HCT116 (cell line): ENCODE measurements at regions not wholly inside any gene's neighbourhood (a gene's known extent, or its start where the extent isn't known, plus 50 kb on each side); places are given as distances from the start of the nearest gene placed in this dataset.

Experiments used
- ATAC-seq: fragments of 200-7000 bp; cut with Tn5 transposase; 2 replicates; pipeline ENCODE4 v1.9.1; 2020; ENCODE audit warnings: mild to moderate bottlenecking, moderate library complexity
- BruUV-seq: library from RNA; stranded (reverse); fragments of 400-500 nt; replicated peaks from 2 replicates; lab custom pipeline; 2021; lab: Mats Ljungman, UMichigan
- CTCF ChIA-PET: fragments of 300-600 bp; sonication (Branson Sonifier 250); formaldehyde crosslinking; loops from one replicate; lab custom pipeline; 2021; ENCODE audit warnings: antibody characterized with exemption; lab: Charles Lee
- POLR2A ChIA-PET: fragments of 300-600, 350-600 bp; sonication (Branson Sonifier 250); formaldehyde crosslinking; loops from one replicate; lab custom pipeline; 2021; ENCODE audit warnings: antibody characterized with exemption; lab: Charles Lee
- RAD21 ChIA-PET, 2 experiments: fragments of 300-600 bp; sonication (Branson Sonifier 250); formaldehyde crosslinking; loops; one replicate each; lab custom pipeline; 2023; ENCODE audit warnings: low total read pairs in 2 of 2; ENCODE audit not compliant: uncharacterized antibody in 2 of 2, unreplicated experiment in 2 of 2, low non-redundant PET in 1 of 2; lab: Charles Lee
- DNase-seq: peaks from one replicate; pipeline ENCODE4 v3.0.0-alpha.2; 2010; ENCODE audit warnings: low read depth, low spot score
- H2AFZ ChIP-seq: fragments of 200-600 bp; shearing (Covaris generic), sonication (generic); 2 replicates; pipeline ENCODE4 v1.6.1; 2017; ENCODE audit warnings: low read depth, mixed run types, mixed read lengths, antibody characterized with exemption, low read length; ENCODE audit not compliant: poor library complexity, severe bottlenecking
- H3K27ac ChIP-seq: 2 replicates; pipeline ENCODE4 v1.5.1; 2012; ENCODE audit warnings: low read depth, low read length
- H3K27me3 ChIP-seq: fragments of 200-600 bp; sonication (generic); 2 replicates; pipeline ENCODE4 v1.6.1; 2016; ENCODE audit warnings: mixed run types, low read length, mixed read lengths; ENCODE audit not compliant: insufficient read depth
- H3K36me3 ChIP-seq, 2 experiments: fragments of 200-500 bp in 1 of 2; fragments of 200-600 bp in 1 of 2; sonication (Bioruptor generic) in 1 of 2; sonication (generic) in 1 of 2; 2 replicates each; pipeline versions ENCODE4 v1.5.1 to v1.6.1; 2014 to 2016; ENCODE audit warnings: low read length in 2 of 2, inconsistent platforms in 1 of 2, mixed read lengths in 1 of 2, mixed run types in 1 of 2; ENCODE audit not compliant: insufficient read depth in 2 of 2, control insufficient read depth in 1 of 2
- H3K4me1 ChIP-seq, 2 experiments: fragments of 200-600 bp in 1 of 2; sonication (generic) in 1 of 2; 2 replicates each; pipeline versions ENCODE4 v1.5.1 to v1.6.1; 2012 to 2017; ENCODE audit warnings: low read length in 2 of 2, inconsistent platforms in 1 of 2, mild to moderate bottlenecking in 1 of 2, mixed read lengths in 1 of 2, mixed run types in 1 of 2, moderate library complexity in 1 of 2; ENCODE audit not compliant: insufficient read depth in 2 of 2, control insufficient read depth in 1 of 2
- H3K4me2 ChIP-seq: fragments of 200-600 bp; sonication (generic); 2 replicates; pipeline ENCODE4 v1.6.1; 2017; ENCODE audit warnings: mixed run types, low read length, mixed read lengths
- H3K4me3 ChIP-seq, 2 experiments: fragments of 200-600 bp in 1 of 2; sonication (generic) in 1 of 2; replicated peaks in 1 of 2; 2 replicates each; pipeline ENCODE4 v1.5.1; 2011 to 2016; ENCODE audit warnings: low read length in 2 of 2, control low read depth in 1 of 2, low read depth in 1 of 2, mild to moderate bottlenecking in 1 of 2, mixed read lengths in 1 of 2, mixed run types in 1 of 2
- H3K79me2 ChIP-seq: fragments of 200-600 bp; sonication (generic); 2 replicates; pipeline ENCODE4 v1.6.1; 2017; ENCODE audit warnings: mild to moderate bottlenecking, mixed run types, low read length, moderate library complexity, mixed read lengths; ENCODE audit not compliant: insufficient read depth
- H3K9ac ChIP-seq: fragments of 200-600 bp; sonication (generic); 2 replicates; pipeline ENCODE4 v1.6.1; 2016; ENCODE audit warnings: low read length, mixed read lengths
- H3K9me2 ChIP-seq: fragments of 200-600 bp; sonication (generic), shearing (Covaris generic); 2 replicates; pipeline ENCODE4 v1.6.1; 2017; ENCODE audit warnings: mixed run types, mild to moderate bottlenecking, moderate library complexity; ENCODE audit not compliant: insufficient read depth
- H3K9me3 ChIP-seq, 2 experiments: fragments of 200-500 bp in 1 of 2; fragments of 200-600 bp in 1 of 2; sonication (Bioruptor generic) in 1 of 2; sonication (generic) in 1 of 2; 2 replicates each; pipeline ENCODE4 v1.6.1; 2014 to 2017; ENCODE audit warnings: low read length in 2 of 2, mixed read lengths in 2 of 2, inconsistent platforms in 1 of 2, low read depth in 1 of 2, mild to moderate bottlenecking in 1 of 2, mixed run types in 1 of 2, moderate library complexity in 1 of 2; ENCODE audit not compliant: control insufficient read depth in 1 of 2, insufficient read depth in 1 of 2
- H4K20me1 ChIP-seq: fragments of 200-600 bp; sonication (generic), shearing (Covaris generic); 2 replicates; pipeline ENCODE4 v1.6.1; 2017; ENCODE audit warnings: mixed run types, mild to moderate bottlenecking, moderate library complexity; ENCODE audit not compliant: insufficient read depth
- CEBPB ChIP-seq: IDR thresholded peaks from 2 replicates; pipeline ENCODE4 v1.6.1; 2012; ENCODE audit warnings: low read depth
- EGR1 ChIP-seq: IDR thresholded peaks from 2 replicates; pipeline ENCODE4 v1.6.1; 2012; ENCODE audit warnings: low read depth
- EZH2 ChIP-seq: fragments of 200-600 bp; sonication (generic); IDR thresholded peaks from 2 replicates; pipeline ENCODE4 v1.6.1; 2017; ENCODE audit warnings: antibody characterized with exemption, mixed run types
- JUND ChIP-seq: IDR thresholded peaks from 2 replicates; pipeline ENCODE4 v1.6.1; 2012
- MAX ChIP-seq: IDR thresholded peaks from 2 replicates; pipeline ENCODE4 v1.6.1; 2012
- POLR2A ChIP-seq: IDR thresholded peaks from 2 replicates; pipeline ENCODE4 v1.7.0; 2011; ENCODE audit warnings: borderline replicate concordance; ENCODE audit not compliant: insufficient read depth, insufficient read length; ENCODE audit errors: extremely low read depth
- POLR2AphosphoS5 ChIP-seq: IDR thresholded peaks from 2 replicates; pipeline ENCODE4 v1.6.1; 2011; ENCODE audit warnings: mild to moderate bottlenecking, low read depth, low read length, moderate library complexity
- REST ChIP-seq: IDR thresholded peaks from 2 replicates; pipeline ENCODE4 v1.6.1; 2012; ENCODE audit warnings: low read depth
- SP1 ChIP-seq: IDR thresholded peaks from 2 replicates; pipeline ENCODE4 v1.6.1; 2012; ENCODE audit warnings: low read depth
- SRF ChIP-seq: IDR thresholded peaks from 2 replicates; pipeline ENCODE4 v1.6.1; 2012; ENCODE audit warnings: low read depth
- TCF7L2 ChIP-seq: IDR thresholded peaks from 2 replicates; pipeline ENCODE4 v1.7.0; 2011; ENCODE audit warnings: borderline replicate concordance, inconsistent platforms; ENCODE audit not compliant: insufficient read depth, insufficient read length; ENCODE audit errors: extremely low read depth
- YY1 ChIP-seq: IDR thresholded peaks from 2 replicates; pipeline ENCODE4 v1.6.1; 2011; ENCODE audit warnings: low read length, low read depth, moderate library complexity, mild to moderate bottlenecking; ENCODE audit not compliant: insufficient replicate concordance; ENCODE audit errors: extremely low read depth
- ZFX ChIP-seq: fragments of 450-650 bp; IDR thresholded peaks from 2 replicates; pipeline ENCODE4 v1.6.1; 2017
- ZNF274 ChIP-seq: fragments of 200-500 bp; sonication (Bioruptor generic); IDR thresholded peaks from 2 replicates; pipeline ENCODE4 v1.6.1; 2014; ENCODE audit warnings: mild to moderate bottlenecking, low read depth, low read length, inconsistent platforms
- intact Hi-C: fragments of 100-400 bp; cut with micrococcal nuclease; formaldehyde crosslinking; loops from 2 replicates; pipeline ENCODE4 v1.10.0; 2022
- TF ChIP-seq, protein P1 (sequence below), 3 experiments: fragments of 200-600 bp in 1 of 3; sonication (generic) in 1 of 3; IDR thresholded peaks in 2 of 3; conservative IDR thresholded peaks in 1 of 3; 2 replicates each; pipeline ENCODE4 v1.5.1; 2012 to 2017; ENCODE audit warnings: low read depth in 2 of 3, low read length in 2 of 3, antibody characterized with exemption in 1 of 3, borderline replicate concordance in 1 of 3, control low read depth in 1 of 3, mild to moderate bottlenecking in 1 of 3, mixed read lengths in 1 of 3, mixed run types in 1 of 3, moderate library complexity in 1 of 3; ENCODE audit not compliant: insufficient read depth in 1 of 3

DNA sequence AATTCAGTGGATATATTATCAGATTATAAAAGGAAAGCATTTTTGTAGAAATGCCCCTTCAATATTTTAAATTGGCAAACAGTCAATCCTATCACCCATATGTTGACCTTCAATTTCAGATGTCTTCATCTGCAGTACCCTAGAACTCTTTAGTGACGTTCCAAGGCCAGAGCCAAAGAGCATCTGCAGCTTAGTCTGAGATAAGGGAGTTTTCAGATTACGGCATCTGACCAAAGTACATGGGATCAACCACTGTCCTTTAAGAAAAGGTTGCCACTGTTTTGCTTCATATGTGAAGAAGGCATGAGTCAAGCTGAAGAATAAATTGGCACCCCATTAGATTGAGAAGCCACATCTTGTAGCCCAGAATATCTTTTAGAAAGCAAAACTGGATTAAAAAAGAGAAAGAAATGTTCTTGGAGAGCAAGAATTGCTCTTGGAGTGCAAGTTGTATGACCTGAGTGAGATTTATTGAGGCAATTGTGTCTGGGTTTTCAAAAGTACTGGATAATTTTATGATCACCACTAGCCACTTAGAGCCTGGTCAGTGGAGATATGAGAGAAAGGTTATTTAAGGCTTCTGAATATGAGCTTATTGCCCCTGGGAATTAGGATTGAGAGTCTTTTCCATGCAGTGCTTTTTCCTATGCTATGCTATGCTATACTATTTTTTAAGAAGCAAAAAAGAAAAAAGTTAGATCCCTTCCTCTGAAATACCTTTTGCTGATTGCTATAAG lies 251.9 kb upstream of the NR3C2 start:
- Histone ChIP-seq H3K4me2 (no peak overlapping the region), H3K4me1 (no peaks in the 10 kb centered on the region), H3K27ac (no peak overlapping the region), H3K9me3 (no peaks in the 10 kb centered on the region), H3K27me3 (no peaks in the 10 kb centered on the region), H3K79me2 (no peaks in the 10 kb centered on the region), H3K4me3 (no peak overlapping the region), H4K20me1 (no peaks in the 10 kb centered on the region), H2AFZ (no peak overlapping the region), H3K9me2 (no peaks in the 10 kb centered on the region)
- ChIA-PET CTCF (no interaction called here), RAD21 (no interaction called here), POLR2A (no interaction called here)
- no peak for DNase-seq
- intact Hi-C loops = no loop called here
- TF ChIP-seq JUND (no peak), YY1 (no peak), MAX (no peak), POLR2A (no peak)
- TF ChIP-seq, protein P1, sequence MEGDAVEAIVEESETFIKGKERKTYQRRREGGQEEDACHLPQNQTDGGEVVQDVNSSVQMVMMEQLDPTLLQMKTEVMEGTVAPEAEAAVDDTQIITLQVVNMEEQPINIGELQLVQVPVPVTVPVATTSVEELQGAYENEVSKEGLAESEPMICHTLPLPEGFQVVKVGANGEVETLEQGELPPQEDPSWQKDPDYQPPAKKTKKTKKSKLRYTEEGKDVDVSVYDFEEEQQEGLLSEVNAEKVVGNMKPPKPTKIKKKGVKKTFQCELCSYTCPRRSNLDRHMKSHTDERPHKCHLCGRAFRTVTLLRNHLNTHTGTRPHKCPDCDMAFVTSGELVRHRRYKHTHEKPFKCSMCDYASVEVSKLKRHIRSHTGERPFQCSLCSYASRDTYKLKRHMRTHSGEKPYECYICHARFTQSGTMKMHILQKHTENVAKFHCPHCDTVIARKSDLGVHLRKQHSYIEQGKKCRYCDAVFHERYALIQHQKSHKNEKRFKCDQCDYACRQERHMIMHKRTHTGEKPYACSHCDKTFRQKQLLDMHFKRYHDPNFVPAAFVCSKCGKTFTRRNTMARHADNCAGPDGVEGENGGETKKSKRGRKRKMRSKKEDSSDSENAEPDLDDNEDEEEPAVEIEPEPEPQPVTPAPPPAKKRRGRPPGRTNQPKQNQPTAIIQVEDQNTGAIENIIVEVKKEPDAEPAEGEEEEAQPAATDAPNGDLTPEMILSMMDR (IDR thresholded peaks at IDR 0.05 in 2 of 3, conservative IDR thresholded peaks at IDR 0.05 in 1 of 3; ENCODE audit: borderline replicate concordance in 1 of 3, insufficient read depth in 1 of 3, low read depth in 2 of 3, low read length in 2 of 3) = no peak
- TF ChIP-seq, all 23 proteins: peak for 0
- no peaks in the 10 kb centered on the region for H3K36me3 ChIP-seq
- no peak for ATAC-seq
- no peak overlapping the region for H3K9ac ChIP-seq
- no TSS peak for BruUV-seq

GRCh38 chr4:148692242-148692641 lies 250.0 kb upstream of the NR3C2 start:
- CTCF ChIA-PET = interaction anchor here (0.9 kb wide), 1 partner anchor 12 kb away, joined by 3 read pairs; no protein-coding TSS in a partner anchor
- no peak for ATAC-seq

More at GRCh38 chr4:148692242-148692641, 250.0 kb upstream of the NR3C2 start:
- H3K4me2 ChIP-seq = no peak overlapping the region
- H3K4me3 ChIP-seq = no peak overlapping the region
- no peaks in the 10 kb centered on the region for H3K4me1 ChIP-seq
- RAD21 ChIA-PET = no interaction called here
- no peak overlapping the region for H2AFZ ChIP-seq
- no TSS peak for BruUV-seq
- H3K79me2 ChIP-seq = no peaks in the 10 kb centered on the region
- H3K9me2 ChIP-seq = no peaks in the 10 kb centered on the region
- intact Hi-C loops = no loop called here
- no peaks in the 10 kb centered on the region for H4K20me1 ChIP-seq
- H3K9ac ChIP-seq = no peak overlapping the region
- no peaks in the 10 kb centered on the region for H3K27me3 ChIP-seq
- TF ChIP-seq ZNF274 (no peak), CEBPB (no peak), TCF7L2 (no peak), EGR1 (no peak), SP1 (no peak), SRF (no peak), ZFX (no peak), REST (no peak), YY1 (no peak), POLR2AphosphoS5 (no peak), JUND (no peak), EZH2 (no peak)
- H3K36me3 ChIP-seq = no peaks in the 10 kb centered on the region
- H3K9me3 ChIP-seq = no peaks in the 10 kb centered on the region
- POLR2A ChIA-PET = no interaction called here
- no peak for DNase-seq
- no peak overlapping the region for H3K27ac ChIP-seq
